Peyer's patch (tissue), 4 donors: ENCODE measurements at regions not wholly inside any gene's neighbourhood (a gene's known extent, or its start where the extent isn't known, plus 50 kb on each side); places are given as distances from the start of the nearest gene placed in this dataset.

Experiments used
- DNase-seq, 3 donors: peaks; one replicate each; pipeline ENCODE4 v3.0.0-alpha.2; 2017 to 2019
- H3K27ac ChIP-seq, 4 donors: fragments of 200-600 bp; sonication (generic); one replicate each; pipeline ENCODE4 v1.5.1; 2016 to 2019
- H3K27me3 ChIP-seq, 2 donors: fragments of 200-600 bp; sonication (generic); one replicate each; pipeline ENCODE4 v1.5.1; 2019
- H3K36me3 ChIP-seq, 3 donors: fragments of 200-600 bp; sonication (generic); one replicate each; pipeline ENCODE4 v1.5.1; 2016 to 2019
- H3K4me1 ChIP-seq, 4 donors: fragments of 200-600 bp; sonication (generic); one replicate each; pipeline ENCODE4 v1.5.1; 2016 to 2019
- H3K4me3 ChIP-seq, 4 donors: fragments of 200-600 bp; sonication (generic); 1 replicate in 3 of 4; 2 replicates in 1 of 4; pipeline ENCODE4 v1.5.1; 2016 to 2019; ENCODE audit warnings: mild to moderate bottlenecking in 1 of 4
- H3K9me3 ChIP-seq, 4 donors: fragments of 200-600 bp; sonication (generic); one replicate each; pipeline ENCODE4 v1.5.1; 2016 to 2019; ENCODE audit warnings: mild to moderate bottlenecking in 1 of 4
- POLR2A ChIP-seq, 2 donors: fragments of 450-650 bp; IDR thresholded peaks; one replicate each; pipeline ENCODE4 v1.5.1; 2017; ENCODE audit warnings: antibody characterized with exemption in 2 of 2, mild to moderate bottlenecking in 2 of 2, moderate library complexity in 2 of 2
- TF ChIP-seq, protein P1 (sequence below), 6 experiments: fragments of 450-650 bp in 4 of 6; fragments of 200-600 bp in 2 of 6; sonication (generic) in 1 of 6; IDR thresholded peaks; one replicate each; pipeline ENCODE4 v1.5.1; 2017 to 2019; ENCODE audit warnings: antibody characterized with exemption in 6 of 6, mild to moderate bottlenecking in 3 of 6, moderate library complexity in 1 of 6

DNA sequence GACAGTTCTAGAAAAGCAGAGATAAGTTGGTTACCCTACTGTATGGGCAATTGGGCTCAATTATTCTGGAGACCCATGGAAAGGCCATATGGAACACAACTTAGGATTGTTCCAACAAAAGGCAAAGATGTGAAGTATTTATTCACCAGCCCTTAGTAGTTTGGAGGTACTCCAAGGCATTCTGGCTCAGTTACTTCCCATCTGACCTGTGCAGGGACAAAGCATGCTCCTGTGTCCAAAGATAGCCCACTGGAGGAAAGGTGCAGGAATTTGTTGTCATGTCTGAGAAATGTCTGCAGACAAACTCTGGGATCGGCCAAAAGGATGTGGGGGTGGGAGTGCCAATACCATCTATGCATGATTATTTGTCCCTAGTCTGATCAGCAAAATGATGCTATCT, 279.5 kb upstream of the PTGER4 start:
- no peak for TF ChIP-seq POLR2A (IDR thresholded peaks at IDR 0.05)
- TF ChIP-seq, protein P1, sequence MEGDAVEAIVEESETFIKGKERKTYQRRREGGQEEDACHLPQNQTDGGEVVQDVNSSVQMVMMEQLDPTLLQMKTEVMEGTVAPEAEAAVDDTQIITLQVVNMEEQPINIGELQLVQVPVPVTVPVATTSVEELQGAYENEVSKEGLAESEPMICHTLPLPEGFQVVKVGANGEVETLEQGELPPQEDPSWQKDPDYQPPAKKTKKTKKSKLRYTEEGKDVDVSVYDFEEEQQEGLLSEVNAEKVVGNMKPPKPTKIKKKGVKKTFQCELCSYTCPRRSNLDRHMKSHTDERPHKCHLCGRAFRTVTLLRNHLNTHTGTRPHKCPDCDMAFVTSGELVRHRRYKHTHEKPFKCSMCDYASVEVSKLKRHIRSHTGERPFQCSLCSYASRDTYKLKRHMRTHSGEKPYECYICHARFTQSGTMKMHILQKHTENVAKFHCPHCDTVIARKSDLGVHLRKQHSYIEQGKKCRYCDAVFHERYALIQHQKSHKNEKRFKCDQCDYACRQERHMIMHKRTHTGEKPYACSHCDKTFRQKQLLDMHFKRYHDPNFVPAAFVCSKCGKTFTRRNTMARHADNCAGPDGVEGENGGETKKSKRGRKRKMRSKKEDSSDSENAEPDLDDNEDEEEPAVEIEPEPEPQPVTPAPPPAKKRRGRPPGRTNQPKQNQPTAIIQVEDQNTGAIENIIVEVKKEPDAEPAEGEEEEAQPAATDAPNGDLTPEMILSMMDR (IDR thresholded peaks at IDR 0.05) = no peak
- H3K27me3 ChIP-seq = no peaks in the 10 kb centered on the region
- peaks cover 0 to 8% (median 4%) of the 10 kb centered on the region in 4 donors for H3K4me1 ChIP-seq
- H3K36me3 ChIP-seq = no peaks in the 10 kb centered on the region
- H3K27ac ChIP-seq = no peak overlapping the region
- no peak for DNase-seq
- no peaks in the 10 kb centered on the region for H3K9me3 ChIP-seq
- no peak overlapping the region for H3K4me3 ChIP-seq

DNA sequence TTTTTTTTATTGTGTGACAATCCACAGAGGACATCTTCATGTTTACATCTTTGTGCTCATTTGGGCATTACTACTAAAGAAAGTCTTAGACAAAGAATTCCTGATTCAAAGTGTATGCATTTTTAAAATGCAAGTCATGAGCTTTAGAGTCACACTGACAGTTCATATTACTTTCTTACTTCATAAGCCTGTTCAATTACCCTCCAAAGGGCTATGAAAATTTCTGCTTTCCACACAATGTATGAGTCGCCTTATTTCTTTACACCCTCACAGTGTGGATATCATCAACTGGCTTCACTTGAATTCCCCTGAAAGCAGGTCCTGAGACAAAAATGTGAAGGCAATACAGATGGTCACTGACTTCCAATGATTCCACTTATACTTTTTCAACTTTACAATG, 280.4 kb upstream of the PTGER4 start:
- Histone ChIP-seq H3K9me3 (no peaks in the 10 kb centered on the region), H3K36me3 (no peaks in the 10 kb centered on the region), H3K27me3 (no peaks in the 10 kb centered on the region), H3K4me3 (no peak overlapping the region), H3K27ac (no peak overlapping the region), H3K4me1 (peaks cover 0 to 3% (median 0%) of the 10 kb centered on the region in 4 donors)
- TF ChIP-seq, protein P1 (IDR thresholded peaks at IDR 0.05) = no peak
- no peak for TF ChIP-seq POLR2A (IDR thresholded peaks at IDR 0.05)
- no peak for DNase-seq

DNA sequence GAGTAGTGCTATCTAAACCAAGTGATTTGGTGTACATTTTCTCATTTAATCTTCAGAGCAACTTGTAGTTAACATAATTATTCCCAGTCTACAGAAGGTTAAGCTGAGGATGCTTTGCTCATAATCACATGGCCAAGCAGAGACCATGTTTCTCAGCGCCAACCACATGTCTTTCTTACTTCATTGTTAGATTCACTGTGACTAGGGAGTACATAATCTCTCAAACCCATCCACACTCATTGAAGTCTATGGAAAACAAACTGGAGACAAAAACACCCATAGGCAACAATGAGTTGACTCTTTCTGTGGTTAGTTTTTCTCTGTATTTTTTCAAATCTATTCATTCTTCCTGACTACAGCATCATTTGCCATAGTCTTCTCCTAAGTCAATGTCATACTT, 281.7 kb upstream of the PTGER4 start:
- no peak for TF ChIP-seq POLR2A (IDR thresholded peaks at IDR 0.05)
- no peaks in the 10 kb centered on the region for H3K27me3 ChIP-seq

DNA sequence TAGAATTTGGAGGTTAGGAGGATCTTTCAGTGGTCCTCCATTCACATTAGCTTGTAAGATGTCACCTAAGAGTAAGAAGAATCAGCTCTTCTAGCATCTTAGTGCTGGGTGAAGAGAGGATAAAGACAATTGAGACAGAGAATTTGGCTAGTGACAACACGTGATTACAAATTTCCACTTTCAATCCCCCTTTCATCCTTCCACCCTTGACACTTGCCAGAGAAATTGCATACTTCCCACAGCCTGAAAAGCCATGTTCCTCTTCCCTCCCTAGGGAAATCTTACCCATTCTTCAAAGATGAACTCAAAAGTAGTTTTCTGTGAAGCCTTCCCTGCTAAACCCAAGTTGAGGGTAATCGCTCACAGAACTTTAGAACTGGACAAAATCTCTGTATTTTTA, 282.6 kb upstream of the PTGER4 start:
- Histone ChIP-seq H3K9me3 (no peaks in the 10 kb centered on the region), H3K4me1 (peaks cover 0 to 1% (median 0%) of the 10 kb centered on the region in 4 donors), H3K27me3 (no peaks in the 10 kb centered on the region), H3K27ac (no peak overlapping the region), H3K36me3 (no peaks in the 10 kb centered on the region), H3K4me3 (no peak overlapping the region)
- no peak for TF ChIP-seq POLR2A (IDR thresholded peaks at IDR 0.05)
- TF ChIP-seq, protein P1 (IDR thresholded peaks at IDR 0.05) = no peak
- no peak for DNase-seq

More for the DNA sequence above, 281.7 kb upstream of the PTGER4 start:
- no peaks in the 10 kb centered on the region for H3K4me1 ChIP-seq
- H3K36me3 ChIP-seq = no peaks in the 10 kb centered on the region
- no peak overlapping the region for H3K27ac ChIP-seq
- no peaks in the 10 kb centered on the region for H3K9me3 ChIP-seq
- no peak overlapping the region for H3K4me3 ChIP-seq
- no peak for DNase-seq

DNA sequence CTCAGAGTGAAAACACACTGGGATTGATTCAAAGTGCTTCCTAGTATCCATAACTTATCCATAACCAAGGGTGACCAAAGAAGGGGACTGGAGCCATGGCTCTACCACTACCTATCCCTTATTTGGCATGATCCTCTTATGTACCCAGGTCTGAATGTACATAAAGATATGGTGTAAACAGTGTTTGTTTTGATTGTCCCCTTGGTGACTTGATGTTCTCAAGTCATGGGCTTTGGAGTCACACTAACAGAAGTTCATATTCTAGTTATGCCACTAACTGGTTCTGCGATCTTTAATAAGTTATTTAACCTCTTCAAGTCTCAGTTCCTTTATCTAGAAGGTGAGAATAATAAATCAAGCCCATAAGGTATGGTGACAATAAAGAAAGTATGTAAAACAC, 283.4 kb upstream of the PTGER4 start:
- Histone ChIP-seq H3K27me3 (no peaks in the 10 kb centered on the region), H3K27ac (no peak overlapping the region)
- TF ChIP-seq, protein P1 (IDR thresholded peaks at IDR 0.05) = no peak
- no peak for TF ChIP-seq POLR2A (IDR thresholded peaks at IDR 0.05)

DNA sequence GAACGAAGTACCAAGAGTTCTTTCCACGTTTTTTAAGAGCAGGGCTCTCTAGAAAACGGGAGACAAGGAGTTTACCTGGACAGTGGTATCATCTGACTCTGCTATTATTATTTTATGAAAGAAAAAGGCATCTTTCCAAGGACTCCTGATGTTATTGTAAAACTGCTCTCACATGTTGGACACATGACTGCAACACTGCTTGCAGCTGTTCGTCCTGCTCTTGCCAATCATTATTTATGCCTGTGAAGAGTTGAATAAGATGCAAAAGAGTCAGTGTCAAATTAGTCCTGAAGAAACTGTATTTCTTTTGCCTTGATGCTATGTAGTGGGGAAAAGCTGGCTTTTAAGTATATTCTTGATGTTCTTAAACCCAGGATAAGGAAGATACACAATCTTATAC, 284.5 kb upstream of the PTGER4 start:
- Histone ChIP-seq H3K27ac (no peak overlapping the region), H3K9me3 (no peaks in the 10 kb centered on the region), H3K4me3 (no peak overlapping the region), H3K27me3 (no peaks in the 10 kb centered on the region), H3K36me3 (no peaks in the 10 kb centered on the region), H3K4me1 (peaks cover 0 to 4% (median 0%) of the 10 kb centered on the region in 4 donors)
- no peak for DNase-seq
- TF ChIP-seq, protein P1 (IDR thresholded peaks at IDR 0.05) = no peak
- TF ChIP-seq POLR2A (IDR thresholded peaks at IDR 0.05) = no peak

More for the DNA sequence above, 283.4 kb upstream of the PTGER4 start:
- H3K36me3 ChIP-seq = no peaks in the 10 kb centered on the region
- peaks cover 0 to 4% (median 0%) of the 10 kb centered on the region in 4 donors for H3K4me1 ChIP-seq
- DNase-seq = no peak
- no peaks in the 10 kb centered on the region for H3K9me3 ChIP-seq
- no peak overlapping the region for H3K4me3 ChIP-seq
